Memory B cell (primary cell): ENCODE measurements at regions not wholly inside any gene's neighbourhood (a gene's known extent, or its start where the extent isn't known, plus 50 kb on each side); places are given as distances from the start of the nearest gene placed in this dataset.

Experiments
- ATAC-seq: fragments of 150-1000 bp; cut with Tn5 transposase; 2 replicates; pipeline ENCODE4 v1.10.0; 2021; ENCODE audit warnings: low read depth, mild to moderate bottlenecking, moderate library complexity
- DNase-seq, 2 donors: peaks; one replicate each; pipeline ENCODE4 v3.0.0; 2022; ENCODE audit warnings: low spot score in 2 of 2
- H3K27ac Mint-ChIP-seq: one replicate; pipeline ENCODE4 v1.8.0; 2022; ENCODE audit warnings: mild to moderate bottlenecking, moderate library complexity, mixed read lengths
- H3K27me3 Mint-ChIP-seq: one replicate; pipeline ENCODE4 v1.8.0; 2022; ENCODE audit warnings: mixed read lengths
- H3K36me3 Mint-ChIP-seq: one replicate; pipeline ENCODE4 v1.8.0; 2022; ENCODE audit warnings: mild to moderate bottlenecking, mixed read lengths
- H3K4me1 Mint-ChIP-seq: one replicate; pipeline ENCODE4 v1.8.0; 2022; ENCODE audit warnings: mixed read lengths
- H3K4me3 Mint-ChIP-seq: one replicate; pipeline ENCODE4 v1.8.0; 2022; ENCODE audit warnings: mild to moderate bottlenecking, moderate library complexity, mixed read lengths
- H3K9me3 Mint-ChIP-seq: one replicate; pipeline ENCODE4 v1.8.0; 2022; ENCODE audit warnings: mixed read lengths

DNA sequence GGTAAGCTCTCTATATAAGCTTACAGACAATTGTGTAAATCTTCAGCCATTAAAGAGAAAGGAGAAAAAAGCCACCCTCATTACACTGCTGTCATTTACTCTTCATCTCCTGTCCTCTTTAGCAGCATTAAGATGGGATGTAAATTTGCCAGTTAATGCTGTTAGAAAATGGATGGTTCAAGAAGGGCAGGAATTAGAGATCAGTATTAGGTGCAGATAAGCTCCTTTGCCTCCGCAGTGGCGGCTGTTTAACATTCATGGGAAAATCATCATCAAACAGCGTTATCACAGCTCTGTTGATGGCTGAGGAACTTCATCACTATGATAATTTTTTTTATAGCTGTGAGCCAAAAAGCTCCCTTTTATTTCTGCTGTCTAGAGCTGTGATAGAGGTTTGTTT lies 61.8 kb upstream of the FAM204A start:
- Mint-ChIP-seq H3K27me3 (peaks cover 3% of the 10 kb centered on the region), H3K27ac (no peak overlapping the region), H3K36me3 (no peaks in the 10 kb centered on the region), H3K4me3 (no peak overlapping the region), H3K9me3 (no peaks in the 10 kb centered on the region), H3K4me1 (no peaks in the 10 kb centered on the region)
- DNase-seq: no peak
- no peak for ATAC-seq

DNA sequence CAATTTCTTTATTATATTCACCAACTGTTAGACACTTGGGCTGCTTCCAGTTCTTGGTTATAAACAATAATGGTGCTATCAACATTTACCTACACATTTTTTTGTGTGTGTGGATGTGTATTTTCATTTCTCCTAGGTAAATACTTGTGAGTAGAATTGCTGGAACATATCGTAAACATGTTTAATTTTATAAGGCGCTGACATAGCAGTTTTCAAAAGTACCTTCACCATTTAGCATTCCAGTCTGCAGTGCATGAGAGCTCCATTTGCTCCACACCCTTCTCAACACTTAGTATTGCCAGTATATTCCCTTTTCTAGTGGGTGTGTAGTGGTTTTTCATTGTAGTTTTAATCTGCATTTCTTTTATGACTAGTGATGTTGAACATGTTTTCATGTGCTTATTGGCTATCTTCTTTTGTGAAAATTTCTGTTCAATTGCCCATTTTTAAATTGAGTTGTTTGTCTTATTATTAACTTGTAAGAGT lies 59.6 kb upstream of the FAM204A start:
- no peaks in the 10 kb centered on the region for H3K9me3 Mint-ChIP-seq
- H3K4me1 Mint-ChIP-seq: no peaks in the 10 kb centered on the region
- DNase-seq (no peak), ATAC-seq (no peak)
- H3K27ac Mint-ChIP-seq: no peak overlapping the region
- H3K27me3 Mint-ChIP-seq: peaks cover 1% of the 10 kb centered on the region
- H3K36me3 Mint-ChIP-seq: no peaks in the 10 kb centered on the region
- no peak overlapping the region for H3K4me3 Mint-ChIP-seq

DNA sequence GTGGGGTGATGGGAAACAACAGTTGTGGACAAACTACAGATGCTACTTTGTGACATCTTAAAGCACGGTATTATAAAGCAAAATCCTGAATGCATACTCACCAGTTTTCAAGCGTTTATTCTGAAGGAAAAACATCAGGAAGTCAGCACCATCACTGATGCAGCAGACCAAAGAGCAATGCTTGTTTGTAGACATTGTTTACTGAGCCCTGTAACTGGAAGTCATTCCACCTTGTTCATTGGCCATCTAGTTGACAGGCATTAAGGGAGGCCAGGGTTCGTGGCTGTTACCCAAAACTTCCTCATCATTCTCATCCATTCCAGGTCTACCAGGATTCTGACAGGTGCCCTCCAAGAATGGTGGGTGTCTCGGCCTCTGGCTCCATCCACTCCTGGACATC lies 55.3 kb upstream of the FAM204A start:
- H3K4me1 Mint-ChIP-seq: peaks cover 9% of the 10 kb centered on the region
- ATAC-seq (no peak), DNase-seq (no peak)
- no peaks in the 10 kb centered on the region for H3K9me3 Mint-ChIP-seq
- H3K36me3 Mint-ChIP-seq: no peaks in the 10 kb centered on the region
- H3K27me3 Mint-ChIP-seq: no peaks in the 10 kb centered on the region
- H3K4me3 Mint-ChIP-seq: no peak overlapping the region
- no peak overlapping the region for H3K27ac Mint-ChIP-seq

DNA sequence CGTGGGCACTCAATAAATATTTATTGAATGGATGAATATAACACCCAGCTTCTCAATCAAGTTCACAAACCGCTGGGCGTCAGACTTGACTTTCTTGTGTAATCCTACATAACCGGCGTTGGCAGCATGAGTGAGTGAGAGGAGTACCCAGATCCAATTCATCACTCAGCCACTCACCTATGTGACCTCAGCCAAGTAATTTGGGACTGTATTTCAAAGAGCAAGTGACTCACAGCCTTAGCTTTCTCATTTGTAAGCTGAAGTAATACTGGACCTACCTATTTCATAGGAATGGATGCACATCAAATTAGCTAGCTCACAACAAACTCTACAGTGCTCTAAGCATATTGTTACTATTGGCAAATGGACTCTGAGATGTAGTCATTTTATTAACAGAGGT lies 53.8 kb upstream of the FAM204A start:
- Mint-ChIP-seq H3K36me3 (no peaks in the 10 kb centered on the region), H3K9me3 (no peaks in the 10 kb centered on the region), H3K27me3 (peaks cover 5% of the 10 kb centered on the region), H3K27ac (peak overlapping the region; percentile 70), H3K4me1 (peaks cover 9% of the 10 kb centered on the region), H3K4me3 (no peak overlapping the region)
- ATAC-seq (no peak), DNase-seq (no peak)

DNA sequence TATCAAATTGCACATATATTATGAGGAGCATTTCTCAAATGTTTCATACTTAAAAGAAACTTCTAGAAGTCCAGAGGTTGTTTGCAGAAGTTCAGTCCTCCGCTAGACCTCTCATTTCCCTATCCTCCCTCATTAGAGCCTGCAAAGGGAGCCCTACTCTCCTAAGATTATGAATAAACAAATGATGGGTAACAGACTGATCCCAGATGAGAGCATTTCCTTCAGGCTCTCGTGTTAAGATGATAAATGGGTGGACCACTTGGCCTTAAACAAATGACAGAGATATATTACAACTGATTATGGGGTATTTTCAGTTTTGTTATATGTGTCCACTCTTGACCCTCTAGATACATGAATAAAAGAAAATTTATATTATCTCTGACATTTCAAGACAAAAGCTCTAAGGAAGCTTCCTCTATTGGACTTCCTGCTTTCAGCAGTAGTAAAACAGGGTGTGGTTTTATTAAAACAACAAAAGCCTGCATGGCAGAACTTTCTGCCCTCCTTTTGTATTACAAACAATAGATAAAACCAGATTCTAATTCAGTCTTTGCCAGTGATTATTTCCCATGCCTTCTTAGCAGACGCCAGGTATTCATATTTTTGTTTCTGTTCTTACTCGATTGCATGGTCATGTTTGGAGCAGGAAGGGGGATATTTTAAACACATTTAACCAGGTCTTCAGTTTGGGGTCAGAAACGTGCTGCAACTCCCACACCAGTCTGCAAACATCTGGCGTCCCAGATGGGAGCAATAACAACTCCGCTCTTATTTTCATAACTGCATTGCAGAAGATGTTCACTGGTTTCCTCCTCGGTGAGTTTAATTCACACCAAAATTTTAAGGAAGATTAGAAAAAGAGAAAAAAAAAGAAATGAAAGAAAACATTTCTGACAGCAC lies 52.4 kb upstream of the FAM204A start:
- DNase-seq: no peak
- ATAC-seq: no peak
- H3K9me3 Mint-ChIP-seq: peaks cover 4% of the 10 kb centered on the region
- H3K27ac Mint-ChIP-seq: no peak overlapping the region
- H3K4me3 Mint-ChIP-seq: peak overlapping the region; percentile 50
- H3K27me3 Mint-ChIP-seq: peaks cover 9% of the 10 kb centered on the region
- peaks cover 9% of the 10 kb centered on the region for H3K4me1 Mint-ChIP-seq
- H3K36me3 Mint-ChIP-seq: no peaks in the 10 kb centered on the region

DNA sequence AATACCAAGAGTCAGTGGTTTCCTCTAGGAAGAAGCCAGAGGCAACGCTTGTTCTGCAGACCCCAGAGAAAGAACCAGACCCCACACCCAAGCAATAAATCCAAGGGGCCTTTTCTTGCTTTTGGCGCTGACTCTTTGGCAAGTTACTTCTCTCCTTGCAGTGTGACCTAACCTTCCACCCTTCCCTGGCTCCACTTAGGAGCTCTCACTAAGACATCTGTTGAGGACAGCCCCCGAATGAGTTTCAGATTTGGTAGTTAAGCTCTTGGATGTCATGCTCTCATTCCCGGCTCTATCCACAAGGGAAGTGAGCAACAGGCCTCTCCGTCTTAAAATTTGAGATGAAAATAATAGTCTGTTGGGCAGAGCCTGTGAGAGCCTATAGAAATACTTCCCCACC lies 50.6 kb upstream of the FAM204A start:
- Mint-ChIP-seq H3K9me3 (peaks cover 4% of the 10 kb centered on the region), H3K4me1 (peaks cover 9% of the 10 kb centered on the region), H3K27me3 (peaks cover 9% of the 10 kb centered on the region), H3K27ac (no peak overlapping the region), H3K36me3 (no peaks in the 10 kb centered on the region), H3K4me3 (no peak overlapping the region)
- ATAC-seq: no peak
- DNase-seq: no peak
